WTC11 (cell line): ENCODE measurements at regions not wholly inside any gene's neighbourhood (a gene's known extent, or its start where the extent isn't known, plus 50 kb on each side); places are given as distances from the start of the nearest gene placed in this dataset.

Source experiments
- CTCF ChIP-seq: fragments of 200-600 bp; IDR thresholded peaks from 2 replicates; pipeline ENCODE4 v1.8.0; 2022; ENCODE audit warnings: antibody characterized with exemption
- E2F1 ChIP-seq: sonication (generic); formaldehyde crosslinking; IDR thresholded peaks from 2 replicates; pipeline ENCODE4 v1.8.0; 2022; ENCODE audit warnings: mild to moderate bottlenecking, missing genetic modification reagents
- ESRRA ChIP-seq: sonication (generic); formaldehyde crosslinking; IDR thresholded peaks from 2 replicates; pipeline ENCODE4 v1.8.1; 2022; ENCODE audit warnings: mild to moderate bottlenecking, missing genetic modification reagents, borderline replicate concordance
- MAX ChIP-seq: sonication (generic); formaldehyde crosslinking; IDR thresholded peaks from 2 replicates; pipeline ENCODE4 v1.8.0; 2022; ENCODE audit warnings: mild to moderate bottlenecking, missing genetic modification reagents
- MYBL2 ChIP-seq: sonication (generic); formaldehyde crosslinking; IDR thresholded peaks from 2 replicates; pipeline ENCODE4 v1.8.1; 2023; ENCODE audit warnings: mild to moderate bottlenecking, moderate library complexity, missing genetic modification reagents
- TCF7 ChIP-seq: sonication (generic); formaldehyde crosslinking; IDR thresholded peaks from 2 replicates; pipeline ENCODE4 v1.8.0; 2022; ENCODE audit warnings: mild to moderate bottlenecking, low read depth, missing genetic modification reagents, moderate library complexity
- TEAD4 ChIP-seq: sonication (generic); formaldehyde crosslinking; IDR thresholded peaks from 2 replicates; pipeline ENCODE4 v1.8.0; 2022; ENCODE audit warnings: mild to moderate bottlenecking, missing genetic modification reagents
- USF2 ChIP-seq: sonication (generic); formaldehyde crosslinking; IDR thresholded peaks from 2 replicates; pipeline ENCODE4 v1.8.1; 2023; ENCODE audit warnings: mild to moderate bottlenecking, missing genetic modification reagents, moderate library complexity

- TF ChIP-seq E2F1 (CRISPR knock-in tag) (no peak), MYBL2 (CRISPR knock-in tag) (no peak), CTCF (no peak), TCF7 (no peak), USF2 (CRISPR knock-in tag) (no peak), MAX (CRISPR knock-in tag) (no peak), TEAD4 (no peak), ESRRA (CRISPR knock-in tag) (no peak)
Measured at GRCh38 chr2:5520463-5520972, 171.7 kb upstream of the SOX11 start.
